Erythroblast (primary cell): ENCODE measurements at regions not wholly inside any gene's neighbourhood (a gene's known extent, or its start where the extent isn't known, plus 50 kb on each side); places are given as distances from the start of the nearest gene placed in this dataset.

Experiments used
- GATA1 ChIP-seq: IDR thresholded peaks from 2 replicates; pipeline ENCODE4 v1.6.1; 2011; ENCODE audit warnings: low read depth, mild to moderate bottlenecking, control low read depth, low read length, moderate library complexity
- POLR2A ChIP-seq: IDR thresholded peaks from 2 replicates; pipeline ENCODE4 v1.6.1; 2011; ENCODE audit warnings: mild to moderate bottlenecking, low read length

DNA sequence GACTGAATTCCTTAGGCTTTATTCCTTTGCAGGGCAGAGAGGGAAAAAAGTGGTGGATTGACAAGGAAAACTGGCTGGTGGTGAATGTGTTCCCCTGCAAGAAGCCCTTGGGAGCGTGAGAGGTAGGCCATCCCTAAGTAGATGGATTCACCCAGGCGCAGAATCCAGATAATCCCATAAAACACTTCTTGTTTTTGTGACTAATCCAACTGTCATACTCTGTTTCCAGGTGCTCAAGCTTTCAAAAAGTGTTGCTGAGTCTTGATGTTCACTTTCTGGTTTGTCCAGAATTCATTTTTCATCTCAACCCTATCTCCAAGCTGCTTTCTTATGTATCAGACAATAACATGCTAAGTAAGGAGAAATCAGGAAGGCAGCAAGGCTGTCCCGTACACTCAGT is 250.8 kb upstream of the HABP2 start:
- TF ChIP-seq POLR2A (no peak), GATA1 (no peak)
